ENCODE measurements at regions not wholly inside any gene's neighbourhood (a gene's known extent, or its start where the extent isn't known, plus 50 kb on each side); places are given as distances from the start of the nearest gene placed in this dataset.
"Not testable (repeated sequence)": the region's sequence is repeated elsewhere in the genome, so short reads cannot be mapped to it uniquely, and the experiment has no call there.

DNA sequence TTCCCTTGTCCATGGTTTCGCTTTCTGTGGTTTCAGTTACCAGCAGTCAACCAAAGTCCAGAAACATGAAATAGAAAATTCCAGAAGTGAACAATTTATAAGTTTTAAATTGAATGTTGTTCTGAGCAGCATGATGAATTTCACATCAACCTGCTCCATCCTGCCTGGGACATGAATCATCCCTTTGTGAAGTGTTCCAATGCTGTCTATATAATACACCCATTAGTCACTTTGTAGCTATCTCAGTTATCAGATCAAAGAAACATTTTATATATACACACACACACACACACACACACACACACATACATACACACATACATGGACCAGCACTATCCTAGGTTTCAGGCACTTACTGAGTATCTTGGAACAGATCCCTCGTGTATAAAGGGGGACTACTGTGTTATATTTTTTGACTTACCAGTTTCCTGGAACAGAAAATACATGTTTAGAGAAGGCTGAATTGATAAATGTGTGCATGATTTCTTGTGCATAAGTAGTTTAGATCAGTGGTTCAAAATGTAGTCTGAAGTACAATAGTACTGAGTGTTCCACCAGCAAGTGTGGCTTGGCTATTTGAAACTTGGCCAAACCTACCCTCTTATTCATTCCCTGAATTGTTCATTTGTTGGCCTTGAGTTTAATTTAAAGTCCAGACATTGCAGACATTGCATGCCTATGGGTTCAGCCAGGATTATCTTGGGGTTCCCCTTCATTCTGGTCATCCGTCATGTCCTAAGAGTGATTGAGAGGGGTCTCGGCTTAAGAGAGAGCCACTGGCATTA lies 510.0 kb downstream of the GADD45G start:
- DNase-seq: no peak

DNA sequence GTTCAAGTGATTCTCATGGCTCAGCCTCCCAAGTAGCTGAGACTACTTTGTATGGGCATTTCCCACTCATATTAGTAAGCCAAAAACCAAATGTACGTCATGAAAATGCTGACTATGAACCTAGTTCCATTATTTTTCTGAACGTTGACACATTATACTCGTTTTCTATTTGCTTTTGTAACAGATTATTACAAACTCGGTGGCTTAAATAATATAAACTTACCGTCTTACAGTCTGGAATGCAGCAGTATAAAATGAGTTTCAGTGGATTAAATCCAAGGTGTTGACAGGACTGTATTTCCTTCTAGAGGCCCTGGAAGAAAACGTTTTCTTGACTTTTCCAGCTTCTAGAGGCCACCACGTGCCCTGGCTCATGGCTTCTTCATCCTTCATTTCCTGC lies 517.0 kb downstream of the GADD45G start:
- DNase-seq: no peak

DNA sequence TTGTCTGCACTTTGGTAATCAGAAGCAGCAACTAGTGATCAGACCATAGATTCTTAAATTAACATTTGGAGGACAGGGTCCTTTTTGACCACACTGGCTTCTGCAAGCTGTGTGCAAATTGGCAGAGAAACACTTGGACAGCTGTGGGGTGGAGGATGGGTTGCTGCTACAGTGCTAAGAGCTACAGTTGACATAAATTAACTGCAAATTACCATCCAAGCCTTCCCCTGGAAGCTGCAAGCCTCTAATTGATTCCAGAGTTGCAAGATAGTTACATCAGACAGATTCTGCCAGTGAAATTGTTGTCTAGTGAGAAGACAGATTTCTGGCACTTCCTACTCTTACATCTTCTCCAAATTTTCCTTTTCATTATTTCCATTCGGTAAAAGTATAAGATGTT lies 517.7 kb downstream of the DIRAS2 start:
- peak; percentile 91 for DNase-seq

DNA sequence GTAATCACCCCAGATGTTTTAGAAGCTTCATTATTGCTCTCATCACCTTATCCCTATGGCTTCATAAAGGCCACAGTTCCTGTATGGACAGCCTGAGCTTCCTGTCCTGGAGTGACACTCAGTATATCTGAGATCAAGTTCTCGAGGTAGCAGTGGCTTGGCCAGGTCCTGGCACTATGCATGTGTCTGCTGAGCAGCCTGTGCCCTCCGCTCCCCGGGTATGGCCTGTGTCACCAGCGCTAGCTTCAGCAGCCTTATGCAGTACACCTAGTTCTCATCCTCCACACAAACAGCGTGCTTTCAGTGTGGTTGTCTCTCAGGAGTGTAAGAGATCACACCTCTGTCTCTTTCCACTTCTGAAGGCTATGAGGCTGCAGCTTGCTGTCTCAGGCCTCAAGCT lies 514.7 kb downstream of the DIRAS2 start:
- DNase-seq: no peak

DNA sequence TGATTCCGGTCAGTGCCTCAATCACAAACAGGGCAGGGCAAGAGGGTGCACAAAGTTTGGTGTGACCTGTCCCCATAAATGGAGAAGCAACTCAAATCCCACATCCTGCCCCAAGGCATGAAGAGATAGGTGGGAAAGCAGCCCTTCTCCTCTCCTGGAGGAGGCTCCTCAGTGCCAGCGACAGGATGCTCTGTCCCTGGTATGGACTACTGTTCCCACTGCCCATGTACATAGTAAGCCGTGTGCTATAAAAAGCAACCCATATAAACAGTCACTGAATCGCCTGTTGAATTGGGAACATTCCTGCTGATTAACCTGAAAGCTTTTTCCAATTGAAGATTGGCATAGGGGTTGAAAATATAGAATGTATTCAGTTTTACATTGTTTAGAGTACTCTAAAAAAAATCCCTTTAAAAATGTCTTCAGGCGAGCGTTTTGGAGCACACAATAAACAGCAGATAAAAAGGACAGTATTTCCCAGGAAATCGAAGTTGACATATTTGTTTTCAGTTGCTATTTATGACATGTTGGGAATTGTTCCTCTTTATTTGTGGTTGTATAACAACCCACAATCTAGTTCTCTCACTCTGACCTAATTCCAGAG lies 513.9 kb downstream of the DIRAS2 start:
- DNase-seq: no peak

DNA sequence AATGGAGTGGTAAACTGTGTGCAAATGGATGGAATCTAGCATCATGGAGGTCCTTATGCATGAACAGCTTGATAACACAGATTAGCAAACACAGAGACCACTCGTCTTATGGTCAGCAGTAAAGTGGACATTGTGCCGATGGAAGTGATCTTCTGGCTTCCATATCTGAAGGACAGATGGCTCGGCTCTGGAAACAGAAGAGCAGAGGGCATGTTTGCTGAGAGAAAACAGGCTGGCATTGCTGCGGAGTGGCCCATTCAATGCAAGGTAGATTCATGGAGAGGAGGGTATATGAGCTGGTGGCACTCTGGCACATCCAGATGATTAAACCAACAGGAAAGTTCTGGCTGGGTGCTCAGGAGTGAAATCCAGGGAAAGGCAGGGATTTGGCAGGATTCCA lies 513.2 kb downstream of the DIRAS2 start:
- DNase-seq: no peak

DNA sequence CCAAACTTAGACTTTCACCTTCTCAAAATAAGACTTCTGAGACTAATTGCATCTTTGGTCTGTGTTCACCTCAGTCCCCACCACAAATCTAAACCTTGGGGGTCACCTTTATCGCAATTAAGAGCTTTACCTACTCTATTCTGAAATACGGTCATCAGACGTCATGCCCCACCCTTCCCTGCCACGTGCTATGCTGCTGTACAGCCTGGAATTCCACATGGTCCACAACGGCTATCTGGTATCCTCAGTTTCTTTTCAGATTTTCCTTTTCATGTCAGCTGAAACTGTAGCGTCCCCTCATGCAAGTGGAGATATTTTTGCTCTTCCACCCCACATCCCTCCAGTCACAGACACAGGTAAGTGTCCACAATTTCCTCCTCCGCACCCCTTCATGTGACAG lies 511.1 kb downstream of the DIRAS2 start:
- DNase-seq: no peak

DNA sequence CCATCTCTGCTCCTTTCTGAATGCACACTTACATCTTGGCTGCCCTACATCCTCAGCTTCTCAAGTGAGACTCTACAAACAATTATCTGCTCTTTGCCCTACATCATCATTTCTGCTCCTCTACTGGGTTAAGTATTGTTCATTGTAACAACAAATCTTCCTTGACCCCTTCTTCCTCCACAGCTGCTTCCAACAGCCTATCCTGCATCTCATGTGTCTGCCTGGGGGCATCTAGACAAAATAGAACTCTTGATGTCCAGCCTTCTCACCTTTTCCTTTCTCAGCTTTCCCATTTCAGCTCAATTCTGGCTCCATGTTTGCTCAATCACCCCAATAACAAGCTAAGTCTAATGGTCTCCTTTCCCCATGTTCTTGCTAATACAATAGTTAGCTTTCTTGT lies 509.8 kb downstream of the DIRAS2 start:
- DNase-seq: no peak

DNA sequence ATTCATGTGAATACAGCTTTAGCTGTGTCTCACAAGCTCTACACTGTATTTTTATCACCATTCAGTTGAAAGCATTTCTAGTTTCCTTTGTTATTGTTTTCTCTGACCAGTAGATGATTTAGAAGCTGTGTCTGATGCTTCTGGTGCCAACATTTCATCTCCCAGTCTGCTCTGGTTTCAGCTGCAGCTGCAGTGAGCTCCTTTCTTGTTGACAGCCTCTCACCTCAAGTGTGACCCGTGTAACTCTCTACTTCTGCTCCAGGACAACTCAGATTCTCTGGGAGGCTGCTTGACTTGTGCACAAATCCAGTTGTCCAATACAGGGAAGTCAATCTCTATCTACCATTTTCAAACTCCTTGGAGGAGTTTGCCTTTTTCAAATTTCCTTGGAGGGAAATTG lies 504.8 kb downstream of the DIRAS2 start:
- DNase-seq: no peak

DNA sequence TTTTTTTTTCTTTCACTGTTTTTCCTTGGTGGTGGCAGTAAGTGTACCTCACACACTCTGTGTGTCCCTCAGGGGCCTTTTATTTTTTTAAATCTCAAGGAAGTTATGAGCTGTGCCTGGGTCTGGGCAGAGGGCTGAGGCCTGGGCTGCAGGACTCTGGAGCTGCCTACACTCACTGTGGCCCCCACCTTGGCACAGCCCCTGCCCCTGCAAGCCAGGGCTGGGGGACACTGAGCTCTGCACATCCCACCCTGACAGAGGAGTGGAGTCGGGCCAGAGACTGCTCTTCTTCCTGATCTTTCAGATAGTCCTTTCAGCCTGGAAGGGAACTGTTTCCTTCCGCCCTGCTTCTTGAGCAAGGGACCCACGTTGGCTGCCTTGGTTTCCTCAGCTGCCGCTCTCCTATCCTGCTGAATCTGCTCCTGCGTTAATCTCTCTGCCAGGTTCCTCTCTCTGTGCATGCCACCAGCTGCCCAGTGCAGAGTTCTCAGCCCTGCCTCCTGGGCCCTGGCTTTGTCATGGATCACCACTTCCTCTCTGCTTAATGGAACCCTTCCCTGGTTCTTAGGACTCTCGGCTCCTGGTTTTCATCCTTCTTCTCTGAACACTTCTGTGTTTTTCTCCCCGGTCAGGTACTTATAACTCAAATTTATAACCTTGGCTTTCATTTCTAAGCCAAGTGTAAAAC lies 502.3 kb downstream of the DIRAS2 start:
- no peak for DNase-seq

DNA sequence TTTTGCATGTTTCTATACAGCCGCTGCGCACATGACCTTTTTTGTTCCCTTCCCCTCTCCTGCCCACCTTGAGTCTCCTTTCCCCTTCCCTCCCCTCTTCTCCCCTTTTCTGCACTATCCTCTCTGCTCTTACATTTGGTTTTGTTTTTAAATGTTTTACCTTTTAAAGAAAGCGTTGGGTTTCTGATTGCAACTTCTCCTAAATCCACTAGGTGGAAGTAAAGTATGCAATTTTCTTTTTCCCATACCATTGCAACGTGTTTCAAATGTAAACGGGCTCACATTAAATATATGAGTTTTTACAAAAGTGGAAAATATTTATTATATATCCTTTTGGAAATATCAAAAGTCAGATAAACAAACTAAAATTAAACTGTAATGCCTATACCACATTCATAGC lies 500.9 kb downstream of the DIRAS2 start:
- DNase-seq: peak; percentile 2

DNA sequence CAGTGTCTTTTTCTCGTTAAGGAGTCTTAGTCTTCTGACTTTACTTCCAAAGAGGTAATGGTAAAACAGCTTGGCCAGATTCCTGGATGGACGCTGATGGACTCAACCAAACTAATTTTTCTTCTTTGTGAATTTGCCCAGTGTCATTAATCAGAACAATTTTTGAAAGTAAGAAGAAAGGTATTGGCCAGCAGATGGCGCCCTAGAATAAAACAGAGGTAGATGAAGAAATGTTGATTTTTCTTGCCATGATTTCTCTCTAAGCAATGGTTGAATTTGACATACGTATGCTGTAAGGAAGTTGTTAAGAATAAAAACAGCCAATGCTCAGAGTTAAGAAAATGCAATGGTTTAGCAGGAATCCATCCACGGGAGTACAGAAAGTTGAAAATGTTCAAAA lies 500.0 kb downstream of the DIRAS2 start:
- DNase-seq: peak; percentile 1

DNA sequence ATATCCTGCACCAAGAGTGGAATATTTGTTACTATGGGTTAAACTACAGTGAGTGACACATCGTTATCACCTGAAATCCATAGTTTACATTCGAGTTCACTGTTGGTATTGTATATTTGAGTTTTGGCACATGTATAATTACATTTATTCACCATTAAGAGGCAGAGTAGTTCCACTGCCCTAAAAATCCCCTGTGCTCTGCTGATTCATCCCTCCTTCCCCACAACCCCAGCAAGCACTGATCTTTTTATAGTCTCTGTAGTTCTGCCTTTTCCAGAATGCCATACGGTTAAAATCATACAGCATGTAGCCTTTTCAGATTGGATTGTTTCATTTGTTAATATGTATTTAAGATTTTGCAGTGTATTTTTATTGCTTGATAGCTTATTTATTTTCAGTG lies 495.2 kb downstream of the DIRAS2 start:
- no peak for DNase-seq

DNA sequence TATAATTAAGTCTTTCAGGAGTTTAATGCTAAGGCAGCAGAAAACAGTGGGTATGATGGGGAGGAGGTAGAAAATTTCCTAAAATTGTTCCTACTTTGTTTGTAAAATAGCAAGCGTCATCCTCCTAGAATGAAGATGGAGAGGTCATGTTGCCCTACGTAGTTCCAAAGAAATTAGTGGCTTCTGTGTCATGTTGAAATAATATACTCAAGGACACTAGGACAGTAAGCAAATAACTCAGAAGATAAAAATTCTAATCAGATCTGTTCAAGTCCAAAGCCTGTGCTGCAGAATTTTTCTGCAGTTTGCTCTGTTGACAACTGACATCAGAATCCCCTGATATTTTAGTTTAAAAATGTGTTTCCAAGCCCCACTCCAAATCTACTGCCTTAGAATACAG lies 486.3 kb downstream of the DIRAS2 start:
- DNase-seq: no peak

DNA sequence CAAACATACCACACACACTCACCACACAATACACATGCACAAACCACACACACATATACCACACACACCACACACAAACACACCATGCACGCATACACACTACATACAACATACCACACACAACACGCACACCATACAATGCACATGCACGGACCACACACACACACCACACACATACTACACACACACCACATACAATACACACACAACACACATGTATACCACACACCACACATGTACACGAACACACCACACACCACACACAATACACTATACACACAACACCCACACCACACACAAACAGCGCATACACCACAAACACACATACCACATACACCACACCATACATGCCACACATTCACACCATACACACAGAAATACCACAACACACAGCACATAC lies 480.3 kb downstream of the DIRAS2 start:
- no peak for DNase-seq

DNA sequence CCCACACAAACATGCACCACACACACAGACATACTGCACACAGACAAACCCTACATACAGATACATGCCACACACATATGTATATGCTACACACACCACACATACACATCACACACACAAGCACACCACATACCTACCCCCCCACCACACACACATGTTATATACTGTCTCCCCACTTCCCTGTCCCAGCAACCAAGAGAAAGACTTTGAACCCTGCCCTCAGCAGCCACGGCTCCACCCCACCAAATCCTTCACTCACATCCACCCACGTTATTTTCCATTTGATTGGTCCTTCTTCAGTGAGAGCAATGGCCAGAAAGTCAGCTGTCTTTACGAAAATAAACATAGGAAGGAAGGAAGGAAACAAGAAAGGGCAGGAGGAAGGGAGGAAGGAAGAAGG lies 479.8 kb downstream of the DIRAS2 start:
- no peak for DNase-seq

DNA sequence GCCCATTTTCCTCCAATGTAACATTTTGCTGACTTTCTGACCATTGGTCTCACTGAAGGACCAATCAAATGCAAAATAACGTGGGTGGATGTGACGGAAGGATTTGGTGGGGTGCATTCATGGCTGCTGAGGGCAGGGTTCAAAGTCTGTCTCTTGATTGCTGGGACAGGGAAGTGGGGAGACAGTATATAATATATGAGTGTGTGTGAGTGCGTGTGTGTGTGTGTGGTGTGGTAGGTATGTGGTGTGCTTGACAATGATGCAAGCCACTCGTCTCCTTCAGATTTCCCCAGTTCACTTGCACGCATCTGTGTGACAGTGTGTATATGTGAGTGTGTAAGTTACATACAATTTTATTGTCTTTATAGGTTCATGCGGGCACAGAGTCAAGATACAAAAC lies 477.3 kb downstream of the DIRAS2 start:
- DNase-seq: no peak

DNA sequence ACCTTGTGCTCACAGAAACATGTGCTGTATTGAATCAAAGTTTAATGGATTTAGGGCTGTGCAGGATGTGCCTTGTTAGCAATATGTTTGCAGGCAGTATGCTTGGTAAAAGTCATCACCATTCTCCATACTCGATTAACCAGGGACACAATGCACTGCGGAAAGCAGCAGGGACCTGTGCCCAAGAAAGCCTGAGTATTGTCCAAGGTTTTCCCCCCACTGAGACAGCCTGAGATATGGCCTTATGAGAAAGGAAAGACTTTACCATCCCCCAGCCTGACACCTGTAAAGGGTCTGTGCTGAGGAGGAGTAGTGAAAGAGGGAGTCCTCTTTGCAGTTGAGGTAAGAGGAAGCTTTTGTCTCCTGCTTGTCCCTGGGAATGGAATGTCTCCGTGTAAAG lies 476.2 kb downstream of the DIRAS2 start:
- not testable (repeated sequence) for DNase-seq

DNA sequence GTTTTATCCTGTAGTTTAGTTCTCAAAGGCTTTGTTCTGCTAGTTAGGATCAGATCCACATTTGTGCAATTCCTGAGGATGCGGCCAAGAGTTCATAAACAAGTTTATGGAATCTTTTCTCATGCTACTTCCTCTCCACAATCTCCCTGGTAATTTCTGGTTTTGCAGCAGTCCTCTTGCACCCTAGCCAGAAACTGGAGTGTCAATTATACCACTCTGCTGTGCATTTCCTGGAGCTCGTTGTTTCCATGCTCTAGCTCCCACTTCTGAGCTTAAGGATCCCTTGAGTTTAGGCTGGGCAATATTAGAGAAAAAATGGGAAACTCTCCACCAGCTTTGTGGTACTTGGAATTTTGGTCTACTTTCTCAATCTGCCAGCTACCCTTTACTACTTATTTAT lies 474.7 kb downstream of the DIRAS2 start:
- DNase-seq: no peak

DNA sequence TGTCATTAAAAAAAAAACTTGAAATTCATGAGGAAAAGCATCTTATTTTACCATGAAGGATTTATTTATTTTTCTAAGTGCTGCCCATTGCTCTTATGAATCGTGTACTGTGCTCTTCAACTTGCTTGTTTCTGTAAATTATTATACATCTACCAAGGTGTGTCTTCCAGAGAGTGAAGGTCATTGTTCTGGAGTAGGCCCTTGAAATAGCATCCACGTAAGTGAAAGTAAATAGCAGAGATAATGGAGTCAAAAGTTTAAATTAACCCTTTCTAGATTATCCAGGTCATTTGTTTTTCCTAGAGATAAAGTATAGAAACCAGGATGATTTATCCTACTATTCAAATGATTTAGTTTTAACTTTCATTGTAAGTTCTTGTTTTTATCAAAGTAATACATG lies 473.1 kb downstream of the DIRAS2 start:
- DNase-seq: no peak

DNA sequence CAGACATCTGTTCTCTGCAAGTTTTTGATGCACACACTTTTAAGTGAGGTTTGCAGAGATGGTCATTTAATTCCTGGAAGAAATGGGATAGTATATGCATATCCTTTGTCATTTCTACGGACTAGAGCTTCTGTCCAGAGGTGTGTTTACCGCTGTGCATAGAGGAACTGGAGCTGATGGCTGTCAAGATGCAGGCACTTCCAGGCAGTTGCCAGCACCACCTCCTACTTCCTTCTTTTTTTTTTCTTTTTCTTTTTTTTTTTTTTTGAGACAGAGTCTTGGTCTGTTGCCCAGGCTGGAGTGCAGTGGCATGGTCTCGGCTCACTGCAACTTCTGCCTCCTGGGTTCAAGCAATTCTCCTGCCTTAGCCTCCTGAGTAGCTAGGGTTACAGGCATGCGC lies 468.7 kb downstream of the DIRAS2 start:
- not testable (repeated sequence) for DNase-seq

DNA sequence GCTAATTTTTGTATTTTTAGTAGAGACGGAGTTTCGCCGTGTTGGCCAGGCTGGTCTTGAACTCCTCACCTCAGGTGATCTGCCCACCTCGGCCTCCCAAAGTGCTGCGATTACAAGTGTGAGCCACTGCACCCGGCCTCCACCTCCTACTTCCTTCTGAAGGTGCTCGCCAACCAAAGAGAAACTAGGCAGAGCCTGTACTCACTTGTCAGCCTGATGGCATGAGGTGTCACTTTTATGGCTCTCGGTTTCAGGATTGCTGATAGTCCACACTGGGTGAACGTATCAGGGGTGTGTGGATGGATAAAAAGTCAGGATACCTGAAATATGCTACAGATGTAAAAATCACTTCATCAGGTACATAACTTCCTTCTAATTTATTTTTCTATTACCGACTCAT lies 468.3 kb downstream of the DIRAS2 start:
- DNase-seq: not testable (repeated sequence)

DNA sequence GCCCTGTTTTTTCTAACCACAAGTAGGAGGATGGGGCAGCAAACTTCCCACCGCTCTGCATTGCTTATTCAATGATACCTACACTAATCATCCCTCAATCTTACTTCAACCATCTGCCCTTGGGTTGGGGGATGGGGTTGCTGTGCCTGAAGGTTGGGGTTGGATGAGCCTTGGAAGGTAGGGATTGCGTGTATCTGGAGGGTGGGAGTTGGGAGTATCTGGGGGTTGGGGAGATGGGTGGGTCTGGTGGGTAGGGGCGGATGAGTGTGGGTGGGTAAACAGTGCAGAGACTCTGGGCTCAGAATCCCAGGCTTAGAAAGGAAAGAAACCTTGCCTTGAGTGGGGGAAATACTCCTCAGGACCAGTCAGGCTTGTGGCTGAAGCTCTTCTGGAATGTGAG lies 467.4 kb downstream of the DIRAS2 start:
- no peak for DNase-seq

DNA sequence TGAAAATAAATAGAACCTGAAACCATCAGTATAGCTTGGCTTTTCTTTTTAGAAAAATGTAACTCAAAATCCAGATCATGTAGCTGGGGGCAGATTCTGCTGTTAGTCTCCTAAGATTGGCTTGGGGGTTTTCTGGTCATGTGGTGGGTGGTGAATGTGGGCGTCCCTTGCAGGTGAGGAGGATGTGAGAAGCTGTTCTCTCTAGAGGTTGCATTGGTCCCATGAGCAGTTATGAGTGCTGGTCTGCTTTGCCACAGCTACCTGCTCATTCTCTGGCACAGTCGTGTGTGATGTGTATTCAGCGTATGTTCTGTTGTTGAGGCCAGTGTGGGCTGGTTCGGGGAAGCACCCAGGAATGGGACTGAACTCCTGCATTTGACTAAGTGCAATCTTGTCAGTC lies 466.8 kb downstream of the DIRAS2 start:
- DNase-seq: no peak
